IMR-90 (cell line): ENCODE measurements at regions not wholly inside any gene's neighbourhood (a gene's known extent, or its start where the extent isn't known, plus 50 kb on each side); places are given as distances from the start of the nearest gene placed in this dataset.

ENCODE experiments used
- ATAC-seq: fragments of 200-7000 bp; cut with Tn5 transposase; 2 replicates; pipeline ENCODE4 v1.9.1; 2020; ENCODE audit warnings: low read depth, mild to moderate bottlenecking, moderate library complexity
- BruUV-seq: library from RNA; stranded (reverse); fragments of 400-500 nt; replicated peaks from 2 replicates; lab custom pipeline; 2021; lab: Mats Ljungman, UMichigan
- CTCF ChIA-PET: fragments of 300-600 bp; formaldehyde crosslinking; extraction: SDS; loops from one replicate; lab custom pipeline; 2021; ENCODE audit warnings: antibody characterized with exemption; lab: Yijun Ruan, JAX
- POLR2A ChIA-PET: fragments of 300-600 bp; sonication (Branson Sonifier 250); formaldehyde crosslinking; loops from one replicate; lab custom pipeline; 2022; ENCODE audit warnings: antibody characterized with exemption; ENCODE audit not compliant: unreplicated experiment; lab: Charles Lee
- DNase-seq: peaks from one replicate; pipeline ENCODE4 v3.0.0; 2013
- H2AFZ ChIP-seq: replicated peaks from 2 replicates; pipeline ENCODE3; 2013; ENCODE audit warnings: low read length, mild to moderate bottlenecking; ENCODE audit not compliant: poor library complexity
- H2AK5ac ChIP-seq: 2 replicates; pipeline ENCODE4 v1.6.1; 2013; ENCODE audit warnings: low read depth, low read length, inconsistent platforms
- H2AK9ac ChIP-seq: replicated peaks from 2 replicates; pipeline ENCODE3; 2013; ENCODE audit warnings: mild to moderate bottlenecking, low read depth, low read length, moderate library complexity; ENCODE audit not compliant: poor library complexity
- H2BK120ac ChIP-seq: 2 replicates; pipeline ENCODE4 v1.6.1; 2013; ENCODE audit warnings: low read depth, low read length, inconsistent platforms
- H2BK15ac ChIP-seq: 3 replicates; pipeline ENCODE4 v1.6.1; 2013; ENCODE audit warnings: low read depth, low read length, inconsistent platforms
- H2BK20ac ChIP-seq: 2 replicates; pipeline ENCODE4 v1.6.1; 2013; ENCODE audit warnings: low read depth, mild to moderate bottlenecking, inconsistent platforms, low read length, moderate library complexity
- H2BK5ac ChIP-seq: 2 replicates; pipeline ENCODE4 v1.6.1; 2013; ENCODE audit warnings: mild to moderate bottlenecking, low read depth, low read length, inconsistent platforms; ENCODE audit not compliant: poor library complexity, severe bottlenecking
- H3K14ac ChIP-seq: replicated peaks from 2 replicates; pipeline ENCODE4 v1.6.1; 2013; ENCODE audit warnings: low read depth, low read length, inconsistent platforms
- H3K18ac ChIP-seq: 2 replicates; pipeline ENCODE4 v1.6.1; 2013; ENCODE audit warnings: low read depth, low read length, control low read depth
- H3K23ac ChIP-seq: 2 replicates; pipeline ENCODE4 v1.6.1; 2013; ENCODE audit warnings: low read depth, low read length, inconsistent platforms
- H3K27ac ChIP-seq: 2 replicates; pipeline ENCODE4 v1.5.1; 2013; ENCODE audit warnings: mild to moderate bottlenecking, control low read depth, low read length; ENCODE audit not compliant: insufficient read depth
- H3K27me3 ChIP-seq: 2 replicates; pipeline ENCODE4 v1.6.1; 2013; ENCODE audit warnings: low read length; ENCODE audit not compliant: control insufficient read depth, insufficient read depth
- H3K36me3 ChIP-seq: 2 replicates; pipeline ENCODE4 v1.6.1; 2013; ENCODE audit warnings: low read length, mixed read lengths; ENCODE audit not compliant: control insufficient read depth, insufficient read depth
- H3K4ac ChIP-seq: 2 replicates; pipeline ENCODE4 v1.6.1; 2013; ENCODE audit warnings: low read depth, low read length, inconsistent platforms
- H3K4me1 ChIP-seq: 2 replicates; pipeline ENCODE4 v1.6.1; 2013; ENCODE audit warnings: low read length, mixed read lengths; ENCODE audit not compliant: control insufficient read depth, insufficient read depth
- H3K4me2 ChIP-seq: 2 replicates; pipeline ENCODE4 v1.6.1; 2013; ENCODE audit warnings: low read depth, mild to moderate bottlenecking, control low read depth, low read length, moderate library complexity
- H3K4me3 ChIP-seq: 2 replicates; pipeline ENCODE4 v1.5.1; 2013; ENCODE audit warnings: low read depth, mild to moderate bottlenecking, control low read depth, low read length, moderate library complexity; ENCODE audit not compliant: insufficient read depth
- H3K56ac ChIP-seq: 2 replicates; pipeline ENCODE4 v1.6.1; 2013; ENCODE audit warnings: low read length, inconsistent platforms; ENCODE audit not compliant: insufficient read depth; ENCODE audit errors: extremely low read depth
- H3K79me1 ChIP-seq, 2 experiments: 2 replicates each; pipeline ENCODE4 v1.6.1; 2013; ENCODE audit warnings: low read length in 2 of 2, inconsistent platforms in 1 of 2, low read depth in 1 of 2
- H3K9ac ChIP-seq: 2 replicates; pipeline ENCODE4 v1.6.1; 2013; ENCODE audit warnings: low read depth, low read length, control low read depth
- H3K9me1 ChIP-seq: 2 replicates; pipeline ENCODE4 v1.6.1; 2013; ENCODE audit warnings: low read length, inconsistent platforms; ENCODE audit not compliant: insufficient read depth
- H3K9me3 ChIP-seq: 2 replicates; pipeline ENCODE4 v1.6.1; 2013; ENCODE audit warnings: low read length; ENCODE audit not compliant: control insufficient read depth, insufficient read depth
- H4K20me1 ChIP-seq: 2 replicates; pipeline ENCODE4 v1.6.1; 2013; ENCODE audit warnings: low read length, inconsistent platforms; ENCODE audit not compliant: insufficient read depth
- H4K5ac ChIP-seq: 2 replicates; pipeline ENCODE4 v1.6.1; 2013; ENCODE audit warnings: mild to moderate bottlenecking, low read depth, low read length, control low read depth
- H4K8ac ChIP-seq, 2 experiments: 2 replicates each; pipeline ENCODE4 v1.6.1; 2013; ENCODE audit warnings: low read depth in 2 of 2, low read length in 2 of 2, control low read depth in 1 of 2, inconsistent platforms in 1 of 2
- H4K91ac ChIP-seq: 2 replicates; pipeline ENCODE4 v1.6.1; 2013; ENCODE audit warnings: low read depth, low read length, inconsistent platforms; ENCODE audit not compliant: insufficient read depth
- BHLHE40 ChIP-seq: fragments of 150-350 bp; IDR thresholded peaks from 2 replicates; pipeline ENCODE4 v1.6.1; 2016; ENCODE audit warnings: mild to moderate bottlenecking, low read depth, low read length
- FOS ChIP-seq: fragments of 150-350 bp; IDR thresholded peaks from 2 replicates; pipeline ENCODE4 v1.6.1; 2016; ENCODE audit warnings: low read depth, low read length
- MAZ ChIP-seq: IDR thresholded peaks from 2 replicates; pipeline ENCODE4 v1.6.1; 2012; ENCODE audit warnings: low read depth, mild to moderate bottlenecking, low read length, improper control_type of control experiment, moderate library complexity, borderline replicate concordance
- RCOR1 ChIP-seq: IDR thresholded peaks from 2 replicates; pipeline ENCODE4 v1.6.1; 2012; ENCODE audit warnings: mild to moderate bottlenecking, low read length, improper control_type of control experiment; ENCODE audit not compliant: insufficient replicate concordance
- WGBS, 2 experiments: methylation state at CpG; one replicate each; pipeline versions ENCODE4 v1.1.5 to v1.1.7; 2013; ENCODE audit warnings: missing lambda C conversion rate in 2 of 2; ENCODE audit not compliant: insufficient read length in 1 of 2; ENCODE audit errors: extremely low coverage in 2 of 2; 5-methylcytosine and 5-hydroxymethylcytosine counted together
- dilution Hi-C: fragments of 300-500 bp; cut with HindIII; formaldehyde crosslinking; loops from one replicate; pipeline ENCODE4 v1.14.3; 2018; ENCODE audit warnings: low sequenced_read_pairs; ENCODE audit not compliant: unreplicated experiment
- in situ Hi-C: fragments of 300-500 bp; cut with MboI; formaldehyde crosslinking; loops from 3 replicates; pipeline ENCODE4 v1.14.3; 2019; ENCODE audit warnings: low sequenced_read_pairs, inconsistent platforms, mixed read lengths
- intact Hi-C: fragments of 100-400 bp; cut with micrococcal nuclease; formaldehyde crosslinking; loops from 2 replicates; pipeline ENCODE4 v1.10.0; 2022
- TF ChIP-seq, protein P1 (sequence below): fragments of 150-350 bp; IDR thresholded peaks from 2 replicates; pipeline ENCODE4 v1.6.1; 2017; ENCODE audit warnings: mild to moderate bottlenecking, antibody characterized with exemption, low read length, low read depth

DNA sequence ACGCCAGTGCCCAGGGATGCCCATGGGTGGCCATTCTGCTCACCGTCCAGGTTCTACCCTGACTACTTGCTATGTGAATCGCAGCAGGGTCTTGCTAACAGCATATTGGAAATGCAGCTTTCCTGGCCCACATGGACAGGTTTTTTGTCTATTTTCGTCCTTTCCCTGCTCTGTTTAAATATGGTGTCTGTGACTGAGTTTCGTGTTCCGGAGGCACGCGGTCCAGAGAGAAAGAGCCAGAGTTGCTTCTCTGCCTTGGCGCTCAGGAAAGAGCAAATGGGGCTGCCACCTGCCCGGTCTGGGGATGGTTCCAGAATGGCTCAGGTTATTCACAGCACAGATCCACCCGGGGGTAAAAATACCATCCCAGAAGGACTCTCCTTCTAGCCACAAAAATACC is 456.2 kb downstream of the BCL11A start:
- H3K9ac ChIP-seq: no peak overlapping the region
- ChIA-PET CTCF (no interaction called here), POLR2A (no interaction called here)
- no peaks in the 10 kb centered on the region for H3K27me3 ChIP-seq
- H4K8ac ChIP-seq: no peak overlapping the region
- no peak overlapping the region for H3K4me2 ChIP-seq
- dilution Hi-C loops: no loop called here
- no peak overlapping the region for H3K18ac ChIP-seq
- H3K9me1 ChIP-seq: no peaks in the 10 kb centered on the region
- H2BK120ac ChIP-seq: no peak overlapping the region
- H3K56ac ChIP-seq: no peak overlapping the region
- intact Hi-C loops: no loop called here
- H4K20me1 ChIP-seq: no peaks in the 10 kb centered on the region
- no peak overlapping the region for H2AFZ ChIP-seq
- no peak overlapping the region for H4K5ac ChIP-seq
- no peak overlapping the region for H2AK5ac ChIP-seq
- ATAC-seq (no peak), DNase-seq (no peak)
- no peaks in the 10 kb centered on the region for H3K79me1 ChIP-seq
- H3K23ac ChIP-seq: no peak overlapping the region
- no peaks in the 10 kb centered on the region for H3K4me1 ChIP-seq
- H3K4ac ChIP-seq: no peak overlapping the region
- no peak overlapping the region for H2AK9ac ChIP-seq
- no peak overlapping the region for H2BK20ac ChIP-seq
- in situ Hi-C loops: no loop called here
- peaks cover 13% of the 10 kb centered on the region; the same call in 1 of the 2 replicates for H3K9me3 ChIP-seq
- TF ChIP-seq MAZ (no peak), FOS (no peak), BHLHE40 (no peak), RCOR1 (no peak)
- TF ChIP-seq, protein P1, sequence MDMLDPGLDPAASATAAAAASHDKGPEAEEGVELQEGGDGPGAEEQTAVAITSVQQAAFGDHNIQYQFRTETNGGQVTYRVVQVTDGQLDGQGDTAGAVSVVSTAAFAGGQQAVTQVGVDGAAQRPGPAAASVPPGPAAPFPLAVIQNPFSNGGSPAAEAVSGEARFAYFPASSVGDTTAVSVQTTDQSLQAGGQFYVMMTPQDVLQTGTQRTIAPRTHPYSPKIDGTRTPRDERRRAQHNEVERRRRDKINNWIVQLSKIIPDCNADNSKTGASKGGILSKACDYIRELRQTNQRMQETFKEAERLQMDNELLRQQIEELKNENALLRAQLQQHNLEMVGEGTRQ: no peak
- no peak overlapping the region for H3K4me3 ChIP-seq
- H3K36me3 ChIP-seq: no peaks in the 10 kb centered on the region
- H3K27ac ChIP-seq: no peak overlapping the region
- no TSS peak for BruUV-seq
- H3K14ac ChIP-seq: no peak overlapping the region
- no peak overlapping the region for H4K91ac ChIP-seq
- 100% methylated on average over 1 of the region's 11 CpGs; no CpG with 5 or more reads in 1 of the 2 experiments for WGBS, 2 experiments
- no peak overlapping the region for H2BK5ac ChIP-seq
- H2BK15ac ChIP-seq: no peak overlapping the region
